GM23338 (cell line): ENCODE measurements at regions not wholly inside any gene's neighbourhood (a gene's known extent, or its start where the extent isn't known, plus 50 kb on each side); places are given as distances from the start of the nearest gene placed in this dataset.

Source experiments
- ATAC-seq: fragments of 200-7000 bp; cut with Tn5 transposase; 3 replicates; pipeline ENCODE4 v1.9.1; 2020
- DNase-seq: peaks from one replicate; pipeline ENCODE4 v3.0.0-alpha.2; 2015; ENCODE audit warnings: low spot score
- H2AFZ ChIP-seq: fragments of 200-600 bp; sonication (generic); 2 replicates; pipeline ENCODE4 v1.8.0; 2016; ENCODE audit warnings: antibody characterized with exemption, mild to moderate bottlenecking, moderate library complexity
- H3F3A ChIP-seq: fragments of 200-600 bp; sonication (generic); replicated peaks from 2 replicates; pipeline ENCODE4 v1.8.0; 2017; ENCODE audit warnings: antibody characterized with exemption, mixed run types, low read depth
- H3K27ac ChIP-seq: fragments of 200-600 bp; sonication (generic); 2 replicates; pipeline ENCODE4 v1.6.1; 2016; ENCODE audit warnings: low read depth
- H3K27me3 ChIP-seq: fragments of 200-600 bp; sonication (generic); 2 replicates; pipeline ENCODE4 v1.8.0; 2016; ENCODE audit warnings: mild to moderate bottlenecking, mixed run types, moderate library complexity; ENCODE audit not compliant: insufficient read depth
- H3K36me3 ChIP-seq: fragments of 200-600 bp; sonication (generic); 2 replicates; pipeline ENCODE4 v1.8.0; 2016; ENCODE audit warnings: mild to moderate bottlenecking; ENCODE audit not compliant: insufficient read depth
- H3K4me1 ChIP-seq: fragments of 200-600 bp; sonication (generic); 2 replicates; pipeline ENCODE4 v1.8.0; 2016; ENCODE audit warnings: mild to moderate bottlenecking, moderate library complexity; ENCODE audit not compliant: insufficient read depth
- H3K4me2 ChIP-seq: fragments of 200-600 bp; sonication (generic); 2 replicates; pipeline ENCODE4 v1.7.1; 2017; ENCODE audit warnings: mixed run types
- H3K4me3 ChIP-seq: fragments of 200-600 bp; sonication (generic); 2 replicates; pipeline ENCODE4 v1.6.1; 2016; ENCODE audit warnings: mixed run types
- H3K79me2 ChIP-seq: fragments of 200-600 bp; sonication (generic); replicated peaks from 2 replicates; pipeline ENCODE4 v1.8.0; 2017; ENCODE audit warnings: mild to moderate bottlenecking; ENCODE audit not compliant: insufficient read depth
- H3K9me2 ChIP-seq: fragments of 200-600 bp; sonication (generic); 2 replicates; pipeline ENCODE4 v1.8.0; 2017; ENCODE audit not compliant: insufficient read depth
- H4K20me1 ChIP-seq: fragments of 200-600 bp; sonication (generic); replicated peaks from 2 replicates; pipeline ENCODE4 v1.8.0; 2017; ENCODE audit warnings: mild to moderate bottlenecking; ENCODE audit not compliant: insufficient read depth
- H3K27ac Mint-ChIP-seq: 2 replicates; pipeline ENCODE4 v1.8.0; 2020; ENCODE audit warnings: inconsistent platforms, mild to moderate bottlenecking, moderate library complexity, mixed read lengths
- H3K27me3 Mint-ChIP-seq: 3 replicates; pipeline ENCODE4 v1.8.0; 2022; ENCODE audit warnings: low read depth, mild to moderate bottlenecking, moderate library complexity, mixed read lengths, inconsistent platforms; ENCODE audit not compliant: insufficient read depth, poor library complexity
- H3K36me3 Mint-ChIP-seq: 3 replicates; pipeline ENCODE4 v1.8.0; 2021; ENCODE audit warnings: low read depth, mild to moderate bottlenecking, inconsistent platforms, moderate library complexity, mixed read lengths
- H3K4me1 Mint-ChIP-seq: 3 replicates; pipeline ENCODE4 v1.8.0; 2020; ENCODE audit warnings: mild to moderate bottlenecking, inconsistent platforms, mixed read lengths
- H3K4me3 Mint-ChIP-seq: 3 replicates; pipeline ENCODE4 v1.8.0; 2021; ENCODE audit warnings: moderate library complexity, mild to moderate bottlenecking, inconsistent platforms, mixed read lengths
- H3K9me3 Mint-ChIP-seq: 3 replicates; pipeline ENCODE4 v1.8.0; 2020; ENCODE audit warnings: moderate library complexity, mild to moderate bottlenecking, inconsistent platforms, mixed read lengths
- CREB1 ChIP-seq: fragments of 250-450 bp; sonication (Bioruptor Pico); IDR thresholded peaks from 2 replicates; pipeline ENCODE4 v1.5.0; 2020; ENCODE audit warnings: low read depth, mild to moderate bottlenecking, moderate library complexity
- CTCF ChIP-seq, 2 experiments: fragments of 200-600 bp in 1 of 2; sonication (generic) in 1 of 2; conservative IDR thresholded peaks; 2 replicates each; pipeline versions ENCODE4 v1.5.1 to v1.6.1; 2016 to 2017; ENCODE audit warnings: antibody characterized with exemption in 2 of 2, low read depth in 2 of 2, mild to moderate bottlenecking in 2 of 2, moderate library complexity in 1 of 2
- EZH2 ChIP-seq: fragments of 200-600 bp; sonication (generic); IDR thresholded peaks from one replicate; pipeline ENCODE4 v1.8.0; 2017; ENCODE audit warnings: antibody characterized with exemption, mild to moderate bottlenecking, low read depth; ENCODE audit not compliant: unreplicated experiment
- EZH2phosphoT487 ChIP-seq: fragments of 200-600 bp; sonication (generic); IDR thresholded peaks from one replicate; pipeline ENCODE4 v1.8.1; 2018; ENCODE audit warnings: antibody characterized with exemption; ENCODE audit not compliant: unreplicated experiment
- NANOG ChIP-seq: IDR thresholded peaks from 2 replicates; pipeline ENCODE4 v1.6.1; 2016; ENCODE audit warnings: antibody characterized with exemption, borderline replicate concordance
- POLR2AphosphoS5 ChIP-seq: IDR thresholded peaks from 2 replicates; pipeline ENCODE4 v1.6.1; 2016; ENCODE audit warnings: antibody characterized with exemption, low read depth
- REST ChIP-seq: IDR thresholded peaks from one replicate; pipeline ENCODE4 v1.6.1; 2018; ENCODE audit warnings: antibody characterized with exemption; ENCODE audit not compliant: unreplicated experiment
- STAT1 ChIP-seq: IDR thresholded peaks from one replicate; pipeline ENCODE4 v1.6.1; 2016; ENCODE audit warnings: antibody characterized with exemption; ENCODE audit not compliant: unreplicated experiment
- ZNF114 ChIP-seq: fragments of 250-450 bp; sonication (Bioruptor Pico); IDR thresholded peaks from 2 replicates; pipeline ENCODE4 v1.5.0; 2020; ENCODE audit warnings: mild to moderate bottlenecking, moderate library complexity
- ZNF331 ChIP-seq: fragments of 250-450 bp; sonication (Bioruptor Pico); IDR thresholded peaks from 2 replicates; pipeline ENCODE4 v1.5.0; 2020; ENCODE audit warnings: low read depth, mild to moderate bottlenecking, moderate library complexity
- TF ChIP-seq, protein P1 (sequence below): IDR thresholded peaks from 2 replicates; pipeline ENCODE4 v1.6.1; 2016; ENCODE audit warnings: antibody characterized with exemption

GRCh38 chr6:163986313-163986712, 571.8 kb downstream of the QKI start:
- H3K4me1 ChIP-seq, result no peaks in the 10 kb centered on the region
- Mint-ChIP-seq H3K4me3 (no peak overlapping the region), H3K27ac (no peak overlapping the region), H3K27me3 (no peaks in the 10 kb centered on the region), H3K4me1 (no peaks in the 10 kb centered on the region; the same call in 2 of the 3 replicates), H3K36me3 (no peaks in the 10 kb centered on the region; the same call in 2 of the 3 replicates), H3K9me3 (no peaks in the 10 kb centered on the region)
- no peaks in the 10 kb centered on the region for H3K79me2 ChIP-seq
- ATAC-seq (no peak), DNase-seq (no peak)
- 0 out of 2 replicates have a peak, but pooled peaks cover 3% of the 10 kb centered on the region for H3K9me2 ChIP-seq
- H3K36me3 ChIP-seq, result no peaks in the 10 kb centered on the region
- no peak overlapping the region for H3K4me2 ChIP-seq
- no peak overlapping the region for H3K4me3 ChIP-seq
- H4K20me1 ChIP-seq, result no peaks in the 10 kb centered on the region
- 0 out of 2 replicates have a peak overlapping the region, but pooled peaks have one; percentile 23 for H2AFZ ChIP-seq
- no peak overlapping the region for H3K27ac ChIP-seq
- TF ChIP-seq CREB1 (CRISPR knock-in tag), result no peak
- TF ChIP-seq EZH2phosphoT487, result no peak
- no peak for TF ChIP-seq ZNF114
- no peak for TF ChIP-seq POLR2AphosphoS5
- no peak for TF ChIP-seq REST
- TF ChIP-seq ZNF331 (CRISPR knock-in tag), result no peak
- no peaks in the 10 kb centered on the region for H3F3A ChIP-seq
- no peaks in the 10 kb centered on the region for H3K27me3 ChIP-seq

- Histone ChIP-seq H3K79me2 (no peaks in the 10 kb centered on the region), H3K4me1 (no peaks in the 10 kb centered on the region), H3K4me2 (no peak overlapping the region), H3K36me3 (no peaks in the 10 kb centered on the region), H3F3A (no peaks in the 10 kb centered on the region), H2AFZ (0 out of 2 replicates have a peak overlapping the region, but pooled peaks have one; percentile 23), H3K9me2 (0 out of 2 replicates have a peak, but pooled peaks cover 3% of the 10 kb centered on the region), H3K4me3 (no peak overlapping the region), H4K20me1 (no peaks in the 10 kb centered on the region), H3K27me3 (no peaks in the 10 kb centered on the region), H3K27ac (no peak overlapping the region)
- DNase-seq (no peak), ATAC-seq (no peak)
- no peaks in the 10 kb centered on the region; the same call in 2 of the 3 replicates for H3K4me1 Mint-ChIP-seq
- no peaks in the 10 kb centered on the region for H3K9me3 Mint-ChIP-seq
- TF ChIP-seq STAT1 (no peak), EZH2 (no peak), CTCF (conservative IDR thresholded peaks at IDR 0.05; ENCODE audit: low read depth in 2 of 2) (no peak), REST (no peak), NANOG (no peak)
- TF ChIP-seq, protein P1, sequence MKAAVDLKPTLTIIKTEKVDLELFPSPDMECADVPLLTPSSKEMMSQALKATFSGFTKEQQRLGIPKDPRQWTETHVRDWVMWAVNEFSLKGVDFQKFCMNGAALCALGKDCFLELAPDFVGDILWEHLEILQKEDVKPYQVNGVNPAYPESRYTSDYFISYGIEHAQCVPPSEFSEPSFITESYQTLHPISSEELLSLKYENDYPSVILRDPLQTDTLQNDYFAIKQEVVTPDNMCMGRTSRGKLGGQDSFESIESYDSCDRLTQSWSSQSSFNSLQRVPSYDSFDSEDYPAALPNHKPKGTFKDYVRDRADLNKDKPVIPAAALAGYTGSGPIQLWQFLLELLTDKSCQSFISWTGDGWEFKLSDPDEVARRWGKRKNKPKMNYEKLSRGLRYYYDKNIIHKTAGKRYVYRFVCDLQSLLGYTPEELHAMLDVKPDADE, result no peak
- H3K4me3 Mint-ChIP-seq, result no peak overlapping the region
- no peaks in the 10 kb centered on the region; the same call in 2 of the 3 replicates for H3K36me3 Mint-ChIP-seq
- no peak overlapping the region for H3K27ac Mint-ChIP-seq
- no peaks in the 10 kb centered on the region for H3K27me3 Mint-ChIP-seq
Measured at GRCh38 chr6:163985710-163986109, 571.2 kb downstream of the QKI start.
